IPS DF 4.7 (cell line): ENCODE measurements at regions not wholly inside any gene's neighbourhood (a gene's known extent, or its start where the extent isn't known, plus 50 kb on each side); places are given as distances from the start of the nearest gene placed in this dataset.

ENCODE experiments used
- DNase-seq: peaks from one replicate; pipeline ENCODE4 v3.0.0-alpha.2; 2013; ENCODE audit warnings: low spot score; ENCODE audit errors: extremely low read depth

DNA sequence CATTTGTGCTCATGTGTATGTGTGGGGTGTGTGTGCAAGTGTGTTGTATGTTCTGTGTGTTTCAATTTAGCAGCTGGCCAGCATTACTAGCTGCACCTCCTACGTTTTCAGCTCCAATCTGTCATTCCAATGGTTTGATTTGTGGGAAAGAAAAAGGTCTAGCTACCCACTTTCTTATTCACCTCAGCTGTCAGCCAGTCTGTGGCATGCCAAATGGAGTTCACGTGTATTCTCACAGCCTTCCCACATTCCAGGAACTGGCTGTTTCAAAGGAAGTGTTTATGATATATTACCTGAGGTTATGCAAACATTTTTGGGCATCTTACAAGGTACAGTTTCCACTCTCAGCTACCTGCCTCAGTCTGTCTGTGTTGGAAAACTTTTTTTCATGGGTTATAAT, 220.2 kb upstream of the CPNE8 start:
- DNase-seq: no peak

- no peak for DNase-seq
Observed at GRCh38 chr12:39124768-39125167, 219.4 kb upstream of the CPNE8 start.

- no peak for DNase-seq
Observed at GRCh38 chr12:39123580-39124253, 218.3 kb upstream of the CPNE8 start.

DNA sequence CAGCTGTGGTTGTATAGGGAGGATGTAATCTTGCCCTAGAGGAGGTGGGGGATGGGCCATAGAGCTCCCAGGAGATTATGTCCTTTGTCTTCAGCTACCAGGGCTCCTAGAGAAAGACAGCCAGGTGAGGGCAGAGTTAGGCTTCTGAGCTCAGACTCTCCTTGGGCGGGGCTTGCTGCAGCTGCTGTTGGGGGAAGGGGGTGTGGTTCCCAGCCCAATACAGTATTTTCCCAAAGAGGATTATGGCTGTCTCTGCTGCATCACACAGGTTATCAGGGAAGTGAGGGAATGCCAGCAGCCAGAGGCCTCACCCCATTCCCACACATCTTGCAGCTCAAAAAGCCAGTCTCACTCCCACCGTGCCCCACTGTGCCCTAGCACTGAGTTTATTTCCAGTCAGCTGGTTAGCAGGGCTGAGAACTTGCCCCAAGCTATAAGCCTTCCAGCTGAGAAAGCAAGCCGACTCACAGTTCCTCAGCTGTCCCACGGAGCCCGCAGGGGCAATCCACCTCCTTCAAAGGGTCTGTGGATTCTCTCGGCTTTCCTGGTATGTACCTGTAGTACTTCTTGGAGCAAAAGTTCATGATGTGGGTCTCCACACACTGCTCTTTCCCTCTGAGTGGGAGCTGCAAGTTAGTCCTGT, 217.3 kb upstream of the CPNE8 start:
- no peak for DNase-seq

DNA sequence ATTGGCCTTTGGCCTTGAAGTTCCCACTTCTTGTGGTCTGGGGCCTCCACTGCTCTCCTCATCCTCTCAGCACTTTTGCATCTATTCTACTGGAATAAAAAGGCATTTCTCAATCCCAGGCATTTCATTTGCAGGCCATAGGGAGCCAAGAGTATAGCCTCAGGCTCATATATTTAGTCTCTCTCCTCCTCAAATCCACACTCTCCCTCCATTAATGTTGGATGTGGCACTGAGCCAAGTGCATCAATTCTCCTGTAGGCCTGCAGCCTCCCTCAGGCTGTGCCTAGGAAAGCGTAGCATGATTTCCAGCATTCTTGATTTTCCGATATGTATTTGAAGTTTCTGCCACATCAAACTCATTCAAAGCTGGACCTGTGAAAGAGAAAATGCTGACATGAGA, 211.5 kb upstream of the CPNE8 start:
- no peak for DNase-seq

DNA sequence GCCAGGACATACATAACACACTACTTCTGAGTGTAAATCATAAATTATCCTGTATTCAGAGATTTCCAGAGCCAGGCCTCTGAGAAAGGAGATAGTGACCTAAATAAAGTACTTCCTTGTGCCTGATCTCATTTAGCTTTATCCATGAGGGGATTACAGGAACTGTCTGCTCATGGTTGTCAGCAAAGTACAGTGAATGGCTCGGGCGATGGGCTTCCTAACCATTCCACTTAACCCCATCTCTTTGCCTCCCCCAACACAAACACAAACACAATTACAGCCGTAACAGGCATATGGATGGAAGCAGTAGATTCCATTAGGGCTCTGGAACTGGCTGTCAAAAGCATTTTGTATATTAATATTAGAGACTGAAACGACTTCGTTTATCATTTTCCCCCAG, 206.7 kb upstream of the CPNE8 start:
- DNase-seq: no peak

DNA sequence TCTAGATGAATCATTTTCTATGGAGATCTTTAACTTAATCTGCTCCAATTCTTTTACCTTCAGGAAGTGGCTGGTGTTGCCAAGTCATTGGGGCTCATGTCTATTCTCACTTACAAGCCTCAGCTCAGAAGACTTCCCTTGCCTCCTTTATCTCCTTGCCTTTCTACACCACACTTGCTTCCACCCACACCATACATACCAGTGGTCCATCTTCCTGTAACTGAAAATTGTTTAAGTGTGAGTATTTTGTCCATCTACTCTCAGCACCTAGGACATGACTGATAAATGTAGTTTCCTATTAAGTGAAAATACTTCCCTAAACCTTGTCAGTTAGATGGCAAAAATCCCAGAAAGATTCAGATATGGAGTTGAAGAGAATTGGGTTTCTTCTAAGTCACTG, 199.7 kb upstream of the CPNE8 start:
- no peak for DNase-seq

DNA sequence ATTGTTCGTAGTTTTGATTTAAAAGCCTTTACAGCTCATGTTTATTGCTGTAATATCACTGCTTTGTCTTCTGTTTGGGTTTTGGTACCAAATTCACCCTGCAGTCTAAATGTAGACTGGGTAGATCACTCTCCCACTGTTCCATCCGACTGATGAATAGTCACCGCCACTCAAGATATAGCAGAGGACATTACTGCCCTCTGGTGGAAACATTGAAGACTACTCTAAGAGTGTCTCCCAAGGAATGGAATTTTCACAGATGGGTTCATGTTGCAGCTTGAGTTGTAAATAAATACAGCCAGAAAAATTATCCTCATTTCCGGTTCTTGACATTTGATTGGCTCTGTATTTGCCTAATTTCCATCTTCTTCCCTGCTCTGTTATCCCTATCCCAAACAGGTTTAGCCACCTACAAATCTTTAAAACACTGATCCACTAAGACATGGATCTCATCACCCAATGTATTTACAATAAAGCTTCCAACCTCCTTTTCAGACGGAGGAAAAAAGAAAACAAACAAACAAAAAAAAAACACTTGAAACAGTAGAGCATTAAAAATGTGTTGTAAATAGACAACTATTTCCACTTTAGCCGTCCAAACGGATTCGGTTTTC, 198.3 kb upstream of the CPNE8 start:
- DNase-seq: peak; percentile 53

GRCh38 chr12:39102474-39103209, 197.3 kb upstream of the CPNE8 start:
- no peak for DNase-seq

DNA sequence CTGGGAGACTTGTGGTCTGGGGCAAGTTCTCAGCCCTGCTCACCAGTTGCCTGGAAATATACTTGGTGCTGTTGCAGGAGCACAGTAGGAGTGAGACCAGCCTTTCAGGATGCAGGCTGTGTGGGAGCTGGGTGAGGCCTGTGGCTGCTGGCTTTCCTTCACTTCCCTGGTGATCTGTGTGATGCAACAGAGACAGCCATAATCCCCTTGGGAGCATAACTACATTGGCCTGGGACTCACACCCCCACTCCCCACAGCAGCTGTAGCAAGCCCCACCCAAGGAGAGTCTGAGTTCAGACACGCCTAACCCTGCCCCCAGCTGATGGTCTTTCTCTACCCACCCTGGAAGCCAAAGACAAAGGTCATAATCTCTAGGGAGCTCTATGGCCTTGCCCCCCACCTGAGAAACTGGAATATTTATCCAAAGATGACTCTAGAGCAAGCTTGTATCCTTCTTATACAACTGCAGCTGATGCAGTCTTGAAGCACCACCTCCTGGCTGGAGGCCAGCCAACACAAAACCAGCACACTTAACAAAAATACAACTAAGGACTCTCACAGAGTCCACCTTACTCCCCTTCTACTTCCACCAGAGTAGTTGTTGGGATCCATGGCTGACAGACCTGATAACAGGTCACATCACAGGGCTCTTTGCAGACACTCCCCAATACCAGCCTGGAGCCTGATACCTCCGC, 190.4 kb upstream of the CPNE8 start:
- DNase-seq: no peak

- no peak for DNase-seq
Observed at GRCh38 chr12:39081910-39082309, 176.5 kb upstream of the CPNE8 start.

- DNase-seq: no peak
Observed at GRCh38 chr12:39077226-39077625, 171.8 kb upstream of the CPNE8 start.

DNA sequence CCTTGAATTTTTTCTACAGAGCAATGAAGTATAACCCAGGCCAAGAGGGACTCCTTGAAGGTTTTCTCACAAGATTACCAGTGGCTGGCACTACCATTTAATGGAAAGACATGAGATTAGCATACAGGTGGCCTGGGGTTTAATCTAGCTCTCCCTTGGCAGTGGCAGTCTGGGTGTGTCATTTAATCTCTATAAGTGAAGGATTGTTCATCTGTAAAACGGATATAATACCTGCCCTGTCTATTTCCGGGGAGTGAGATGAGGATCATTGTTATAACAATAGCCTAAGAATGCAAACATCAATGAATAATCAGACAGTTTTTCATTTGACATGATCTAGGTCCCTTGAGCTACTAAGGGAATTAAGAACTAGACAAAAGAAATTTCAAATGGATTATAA, 168.7 kb upstream of the CPNE8 start:
- DNase-seq: no peak

DNA sequence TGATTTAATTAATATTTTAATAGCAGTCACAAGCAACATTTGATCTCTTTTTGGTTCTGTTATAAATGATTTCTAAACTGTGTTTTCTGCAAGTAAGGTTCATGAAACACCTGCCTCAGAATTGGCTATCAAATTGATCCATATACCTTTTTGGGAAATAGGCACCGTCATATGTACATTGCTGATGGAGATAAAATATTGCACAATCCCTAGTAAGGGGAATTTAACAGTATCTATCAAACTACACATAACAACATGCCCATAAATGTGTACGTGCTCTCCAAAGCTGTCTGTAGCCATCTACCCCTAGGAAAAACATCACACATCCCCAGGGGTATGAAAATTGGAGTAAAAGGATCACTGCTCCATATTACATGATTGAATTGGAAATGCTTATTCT, 167.3 kb upstream of the CPNE8 start:
- no peak for DNase-seq

DNA sequence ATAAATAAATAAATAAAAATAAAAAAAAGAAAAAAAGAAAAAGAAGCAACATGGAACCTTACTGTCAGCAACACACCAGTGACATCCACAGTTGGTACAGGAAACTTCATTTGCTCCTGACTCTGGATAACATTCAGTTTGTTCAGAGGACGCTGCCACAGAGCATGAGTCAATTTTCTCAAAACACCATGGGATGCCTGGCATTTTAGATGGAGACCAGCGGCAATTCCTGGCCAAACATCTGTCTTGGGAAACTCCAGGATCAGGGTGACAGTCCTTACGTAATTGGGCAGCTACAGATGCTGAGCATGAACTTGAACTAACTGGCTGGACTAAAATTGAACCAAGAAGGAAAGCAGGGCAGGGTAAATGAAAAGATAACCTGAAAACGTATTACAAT, 166.2 kb upstream of the CPNE8 start:
- DNase-seq: no peak

DNA sequence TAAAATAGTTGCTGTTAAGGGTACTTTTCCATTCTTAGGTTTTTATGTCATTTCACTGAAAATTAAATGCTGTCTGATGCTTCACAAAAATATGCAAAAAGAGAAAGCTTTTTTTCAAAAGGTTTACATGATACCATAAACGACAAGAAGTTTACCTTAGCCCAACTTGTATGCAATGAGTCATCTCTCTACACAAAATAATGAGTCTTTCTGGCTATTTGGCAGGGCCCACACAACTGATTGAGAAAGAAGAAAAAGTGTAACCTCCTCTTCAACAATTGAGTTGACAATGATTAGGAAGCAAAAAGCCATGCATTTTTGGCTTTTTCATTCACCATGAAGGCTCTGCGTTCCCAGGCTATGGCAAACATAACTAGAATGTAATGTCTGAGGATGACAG, 165.4 kb upstream of the CPNE8 start:
- no peak for DNase-seq

- no peak for DNase-seq
Observed at GRCh38 chr12:39065455-39065854, 160.1 kb upstream of the CPNE8 start.

GRCh38 chr12:39064708-39065107, 159.3 kb upstream of the CPNE8 start:
- DNase-seq: no peak

- no peak for DNase-seq
Observed at GRCh38 chr12:39062266-39062996, 157.0 kb upstream of the CPNE8 start.

GRCh38 chr12:39061576-39061975, 156.2 kb upstream of the CPNE8 start:
- DNase-seq: no peak

- no peak for DNase-seq
Observed at GRCh38 chr12:39048395-39048794, 143.0 kb upstream of the CPNE8 start.
